ENCODE measurements at regions not wholly inside any gene's neighbourhood (a gene's known extent, or its start where the extent isn't known, plus 50 kb on each side); places are given as distances from the start of the nearest gene placed in this dataset.

DNA sequence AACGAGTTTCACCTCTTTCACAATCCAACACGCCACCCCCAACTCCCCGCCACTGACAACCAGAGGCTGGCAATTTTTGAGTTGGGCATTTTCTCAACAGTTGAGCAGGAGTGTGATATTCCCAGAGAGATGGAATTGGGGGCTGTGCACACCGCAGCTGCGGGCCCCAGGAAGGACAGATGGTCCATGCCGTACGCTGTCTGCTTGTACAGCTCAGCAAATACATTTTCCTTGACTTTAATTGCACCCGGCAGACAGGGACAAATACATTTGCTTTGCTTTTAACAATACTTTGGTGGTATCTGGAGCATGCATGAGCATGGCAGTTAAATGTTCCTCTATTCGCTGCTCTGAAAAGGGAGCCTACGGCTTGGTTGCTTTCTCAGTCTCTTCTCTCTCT lies 354.2 kb upstream of the DPP6 start:
- TF ChIP-seq, protein P1, sequence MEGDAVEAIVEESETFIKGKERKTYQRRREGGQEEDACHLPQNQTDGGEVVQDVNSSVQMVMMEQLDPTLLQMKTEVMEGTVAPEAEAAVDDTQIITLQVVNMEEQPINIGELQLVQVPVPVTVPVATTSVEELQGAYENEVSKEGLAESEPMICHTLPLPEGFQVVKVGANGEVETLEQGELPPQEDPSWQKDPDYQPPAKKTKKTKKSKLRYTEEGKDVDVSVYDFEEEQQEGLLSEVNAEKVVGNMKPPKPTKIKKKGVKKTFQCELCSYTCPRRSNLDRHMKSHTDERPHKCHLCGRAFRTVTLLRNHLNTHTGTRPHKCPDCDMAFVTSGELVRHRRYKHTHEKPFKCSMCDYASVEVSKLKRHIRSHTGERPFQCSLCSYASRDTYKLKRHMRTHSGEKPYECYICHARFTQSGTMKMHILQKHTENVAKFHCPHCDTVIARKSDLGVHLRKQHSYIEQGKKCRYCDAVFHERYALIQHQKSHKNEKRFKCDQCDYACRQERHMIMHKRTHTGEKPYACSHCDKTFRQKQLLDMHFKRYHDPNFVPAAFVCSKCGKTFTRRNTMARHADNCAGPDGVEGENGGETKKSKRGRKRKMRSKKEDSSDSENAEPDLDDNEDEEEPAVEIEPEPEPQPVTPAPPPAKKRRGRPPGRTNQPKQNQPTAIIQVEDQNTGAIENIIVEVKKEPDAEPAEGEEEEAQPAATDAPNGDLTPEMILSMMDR (IDR thresholded peaks at IDR 0.05) = no peak
- no peak for TF ChIP-seq POLR2A (IDR thresholded peaks at IDR 0.05)
